Activated naive CD4-positive, alpha-beta T cell treated with Interleukin-2 at 50 U/mL for 16 hours (primary cell): ENCODE measurements at regions not wholly inside any gene's neighbourhood (a gene's known extent, or its start where the extent isn't known, plus 50 kb on each side); places are given as distances from the start of the nearest gene placed in this dataset.
"Not testable (repeated sequence)": the region's sequence is repeated elsewhere in the genome, so short reads cannot be mapped to it uniquely, and the experiment has no call there.

Source experiments
- DNase-seq: peaks from one replicate; pipeline ENCODE4 v3.0.0-alpha.2; 2020

- no peak for DNase-seq
Observed at GRCh38 chr10:64771253-64772050, 1250.3 kb downstream of the REEP3 start.

GRCh38 chr10:64773357-64773756 is 1252.2 kb downstream of the REEP3 start:
- no peak for DNase-seq

GRCh38 chr10:64784451-64784850 is 1263.2 kb downstream of the REEP3 start:
- DNase-seq = not testable (repeated sequence)

GRCh38 chr10:64785816-64786215 is 1264.6 kb downstream of the REEP3 start:
- DNase-seq = no peak

GRCh38 chr10:64786989-64787388 is 1265.8 kb downstream of the REEP3 start:
- no peak for DNase-seq

- DNase-seq = no peak
Observed at GRCh38 chr10:64795847-64796246, 1274.6 kb downstream of the REEP3 start.

- no peak for DNase-seq
Observed at GRCh38 chr10:64798297-64798696, 1277.1 kb downstream of the REEP3 start.

- DNase-seq = not testable (repeated sequence)
Observed at GRCh38 chr10:64808233-64808632, 1287.0 kb downstream of the REEP3 start.

- not testable (repeated sequence) for DNase-seq
Observed at GRCh38 chr10:64810046-64810445, 1288.8 kb downstream of the REEP3 start.

- DNase-seq = no peak
Observed at GRCh38 chr10:64813391-64813790, 1292.2 kb downstream of the REEP3 start.

GRCh38 chr10:64814201-64814600 is 1293.0 kb downstream of the REEP3 start:
- DNase-seq = no peak

- no peak for DNase-seq
Observed at GRCh38 chr10:64829888-64830412, 1308.7 kb downstream of the REEP3 start.

GRCh38 chr10:64830869-64831268 is 1309.7 kb downstream of the REEP3 start:
- no peak for DNase-seq

- no peak for DNase-seq
Observed at GRCh38 chr10:64840341-64840740, 1319.1 kb downstream of the REEP3 start.

- DNase-seq = no peak
Observed at GRCh38 chr10:64846700-64847099, 1325.5 kb downstream of the REEP3 start.

- no peak for DNase-seq
Observed at GRCh38 chr10:64855941-64856340, 1334.7 kb downstream of the REEP3 start.

GRCh38 chr10:64859911-64860310 is 1338.7 kb downstream of the REEP3 start:
- no peak for DNase-seq

- no peak for DNase-seq
Observed at GRCh38 chr10:64863836-64864235, 1342.6 kb downstream of the REEP3 start.

- no peak for DNase-seq
Observed at GRCh38 chr10:64867501-64867962, 1346.3 kb downstream of the REEP3 start.

GRCh38 chr10:64873088-64873487 is 1351.9 kb downstream of the REEP3 start:
- no peak for DNase-seq

GRCh38 chr10:64873959-64874358 is 1352.8 kb downstream of the REEP3 start:
- no peak for DNase-seq

- no peak for DNase-seq
Observed at GRCh38 chr10:64880546-64880945, 1359.3 kb downstream of the REEP3 start.

- DNase-seq = no peak
Observed at GRCh38 chr10:64881257-64881656, 1360.1 kb downstream of the REEP3 start.

- no peak for DNase-seq
Observed at GRCh38 chr10:64896582-64896981, 1375.4 kb downstream of the REEP3 start.

- not testable (repeated sequence) for DNase-seq
Observed at GRCh38 chr10:64906311-64906710, 1385.1 kb downstream of the REEP3 start.
